WTC11 (cell line): ENCODE measurements at regions not wholly inside any gene's neighbourhood (a gene's known extent, or its start where the extent isn't known, plus 50 kb on each side); places are given as distances from the start of the nearest gene placed in this dataset.
A peak's percentile ranks its signal among the peaks of the same experiment; 100 is the strongest.
"Not testable (repeated sequence)": the region's sequence is repeated elsewhere in the genome, so short reads cannot be mapped to it uniquely, and the experiment has no call there.

Source experiments
- ATAC-seq: fragments of 200-7000 bp; cut with Tn5 transposase; 2 replicates; pipeline ENCODE4 v1.10.0; 2021; ENCODE audit warnings: mild to moderate bottlenecking, moderate library complexity
- CTCF ChIA-PET: fragments of 300-600 bp; sonication (Branson Sonifier 250); formaldehyde crosslinking; loops from one replicate; lab custom pipeline; 2021; ENCODE audit warnings: antibody characterized with exemption; lab: Charles Lee
- POLR2A ChIA-PET: fragments of 350-600 bp; sonication (Branson Sonifier 250); formaldehyde crosslinking; loops from one replicate; lab custom pipeline; 2021; ENCODE audit warnings: antibody characterized with exemption; lab: Charles Lee
- DNase-seq: peaks from one replicate; pipeline ENCODE4 v3.0.0; 2021; ENCODE audit warnings: low spot score
- H3K27ac Mint-ChIP-seq: 2 replicates; pipeline ENCODE4 v1.8.0; 2021; ENCODE audit warnings: mixed read lengths
- H3K27me3 Mint-ChIP-seq: 2 replicates; pipeline ENCODE4 v1.8.0; 2021; ENCODE audit warnings: low read depth, mild to moderate bottlenecking, moderate library complexity, mixed read lengths
- H3K36me3 Mint-ChIP-seq: 2 replicates; pipeline ENCODE4 v1.8.0; 2021; ENCODE audit warnings: mixed read lengths
- H3K4me1 Mint-ChIP-seq: 2 replicates; pipeline ENCODE4 v1.8.0; 2022; ENCODE audit warnings: mixed read lengths
- H3K4me3 Mint-ChIP-seq: 2 replicates; pipeline ENCODE4 v1.8.0; 2021; ENCODE audit warnings: mild to moderate bottlenecking, moderate library complexity, mixed read lengths
- H3K9me3 Mint-ChIP-seq: 2 replicates; pipeline ENCODE4 v1.8.0; 2021; ENCODE audit warnings: mixed read lengths
- TF ChIP-seq, protein P1 (sequence below): fragments of 200-600 bp; IDR thresholded peaks from 2 replicates; pipeline ENCODE4 v1.8.0; 2022; ENCODE audit warnings: antibody characterized with exemption

DNA sequence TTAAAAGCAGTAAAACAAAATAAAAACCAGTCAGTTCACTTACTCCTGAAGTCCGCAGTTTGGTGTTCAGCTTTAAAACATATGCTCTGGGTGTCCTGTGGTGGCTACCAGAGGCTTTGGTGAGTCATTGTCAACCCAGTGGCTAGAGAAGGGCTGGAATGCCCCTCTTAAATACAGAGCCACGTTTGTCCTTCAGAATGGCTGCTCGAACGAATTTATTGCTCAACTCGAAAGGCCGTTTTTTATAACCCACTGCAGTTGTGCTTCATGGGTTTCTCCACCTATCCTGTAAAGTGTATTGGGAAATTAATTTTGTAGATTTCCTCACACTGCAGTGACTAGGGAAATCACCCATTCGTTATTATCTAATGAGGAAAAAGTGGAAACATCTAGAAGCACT is 66.8 kb upstream of the PRSS12 start:
- DNase-seq, H3K4me1 Mint-ChIP-seq, H3K27ac Mint-ChIP-seq, ATAC-seq, POLR2A ChIA-PET, CTCF ChIA-PET, H3K9me3 Mint-ChIP-seq, H3K36me3 Mint-ChIP-seq, H3K4me3 Mint-ChIP-seq, H3K27me3 Mint-ChIP-seq: not testable (repeated sequence)

- H3K9me3 Mint-ChIP-seq, H3K4me3 Mint-ChIP-seq, H3K36me3 Mint-ChIP-seq: not testable (repeated sequence)
- peak overlapping the region; percentile 34 for H3K27ac Mint-ChIP-seq
- TF ChIP-seq, protein P1, sequence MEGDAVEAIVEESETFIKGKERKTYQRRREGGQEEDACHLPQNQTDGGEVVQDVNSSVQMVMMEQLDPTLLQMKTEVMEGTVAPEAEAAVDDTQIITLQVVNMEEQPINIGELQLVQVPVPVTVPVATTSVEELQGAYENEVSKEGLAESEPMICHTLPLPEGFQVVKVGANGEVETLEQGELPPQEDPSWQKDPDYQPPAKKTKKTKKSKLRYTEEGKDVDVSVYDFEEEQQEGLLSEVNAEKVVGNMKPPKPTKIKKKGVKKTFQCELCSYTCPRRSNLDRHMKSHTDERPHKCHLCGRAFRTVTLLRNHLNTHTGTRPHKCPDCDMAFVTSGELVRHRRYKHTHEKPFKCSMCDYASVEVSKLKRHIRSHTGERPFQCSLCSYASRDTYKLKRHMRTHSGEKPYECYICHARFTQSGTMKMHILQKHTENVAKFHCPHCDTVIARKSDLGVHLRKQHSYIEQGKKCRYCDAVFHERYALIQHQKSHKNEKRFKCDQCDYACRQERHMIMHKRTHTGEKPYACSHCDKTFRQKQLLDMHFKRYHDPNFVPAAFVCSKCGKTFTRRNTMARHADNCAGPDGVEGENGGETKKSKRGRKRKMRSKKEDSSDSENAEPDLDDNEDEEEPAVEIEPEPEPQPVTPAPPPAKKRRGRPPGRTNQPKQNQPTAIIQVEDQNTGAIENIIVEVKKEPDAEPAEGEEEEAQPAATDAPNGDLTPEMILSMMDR: peak; percentile 57
- TF ChIP-seq, all 79 proteins: peak for 1; not testable (repeated sequence) for 78
- H3K27me3 Mint-ChIP-seq, POLR2A ChIA-PET, H3K4me1 Mint-ChIP-seq, ATAC-seq: not testable (repeated sequence)
- CTCF ChIA-PET: interaction anchor here (0.6 to 1.5 kb wide), 20 partner anchors 11 to 426 kb away, joined by 3 to 17 read pairs (median 4); partner anchors contain the start of genes METTL14 and PRSS12
- DNase-seq: peak; percentile 82
Measured at GRCh38 chr4:118424062-118424461, 71.3 kb upstream of the PRSS12 start.

DNA sequence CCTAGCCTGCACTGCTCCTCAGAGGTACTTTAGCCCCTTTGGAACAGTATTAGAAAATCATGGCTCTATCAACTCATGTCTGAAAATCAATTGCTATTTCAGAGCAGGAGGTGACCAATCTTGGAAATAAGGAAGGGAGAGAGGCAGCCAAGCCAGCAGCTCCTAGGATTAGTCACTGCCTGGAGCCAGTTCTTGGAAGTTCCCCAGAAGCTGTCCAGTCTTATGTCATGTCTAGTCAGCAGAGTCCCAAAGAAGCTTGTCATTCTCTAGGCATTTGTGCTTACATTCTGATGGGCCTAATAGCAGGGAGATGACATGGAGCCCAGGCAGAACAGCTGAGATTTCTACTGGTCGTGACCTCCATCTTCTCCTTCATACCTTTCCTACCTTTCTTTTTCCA is 76.1 kb upstream of the PRSS12 start:
- H3K36me3 Mint-ChIP-seq, H3K27me3 Mint-ChIP-seq, POLR2A ChIA-PET, H3K27ac Mint-ChIP-seq, H3K4me1 Mint-ChIP-seq, ATAC-seq, H3K4me3 Mint-ChIP-seq, DNase-seq, CTCF ChIA-PET, H3K9me3 Mint-ChIP-seq: not testable (repeated sequence)

- H3K4me1 Mint-ChIP-seq, ATAC-seq, H3K27me3 Mint-ChIP-seq, DNase-seq, H3K36me3 Mint-ChIP-seq, POLR2A ChIA-PET, CTCF ChIA-PET, H3K9me3 Mint-ChIP-seq, H3K27ac Mint-ChIP-seq, H3K4me3 Mint-ChIP-seq: not testable (repeated sequence)
Measured at GRCh38 chr4:118432359-118432758, 79.6 kb upstream of the PRSS12 start.

GRCh38 chr4:118433612-118434375 is 81.0 kb upstream of the PRSS12 start:
- POLR2A ChIA-PET, DNase-seq, H3K4me3 Mint-ChIP-seq, H3K36me3 Mint-ChIP-seq, H3K4me1 Mint-ChIP-seq, H3K27ac Mint-ChIP-seq, H3K27me3 Mint-ChIP-seq, CTCF ChIA-PET, ATAC-seq, H3K9me3 Mint-ChIP-seq: not testable (repeated sequence)

DNA sequence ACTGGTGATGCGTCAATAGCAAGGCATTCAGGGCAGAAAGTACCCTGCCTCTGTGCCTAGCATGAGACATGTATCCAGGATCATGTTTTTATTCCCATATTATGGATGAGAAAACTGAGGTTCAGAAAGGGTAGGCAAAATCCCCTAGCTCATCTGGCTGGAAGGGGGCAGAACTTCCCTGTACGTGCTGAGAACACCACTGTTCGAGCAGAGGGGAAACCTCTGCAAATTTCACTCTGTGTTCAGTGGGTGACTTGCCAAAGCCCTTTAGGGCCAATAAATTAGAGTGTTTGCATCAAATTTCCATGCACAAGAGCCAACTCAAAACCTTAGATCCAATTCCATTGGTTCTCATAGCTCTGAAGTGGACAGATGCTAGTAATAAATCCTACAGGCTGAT is 82.6 kb upstream of the PRSS12 start:
- H3K9me3 Mint-ChIP-seq, H3K27ac Mint-ChIP-seq, CTCF ChIA-PET, ATAC-seq, H3K4me1 Mint-ChIP-seq, H3K27me3 Mint-ChIP-seq, H3K4me3 Mint-ChIP-seq, H3K36me3 Mint-ChIP-seq, POLR2A ChIA-PET, DNase-seq: not testable (repeated sequence)

GRCh38 chr4:118442115-118442837 is 89.5 kb upstream of the PRSS12 start:
- H3K9me3 Mint-ChIP-seq, H3K27ac Mint-ChIP-seq, POLR2A ChIA-PET, H3K4me3 Mint-ChIP-seq, H3K4me1 Mint-ChIP-seq, CTCF ChIA-PET, H3K36me3 Mint-ChIP-seq, H3K27me3 Mint-ChIP-seq, ATAC-seq, DNase-seq: not testable (repeated sequence)

DNA sequence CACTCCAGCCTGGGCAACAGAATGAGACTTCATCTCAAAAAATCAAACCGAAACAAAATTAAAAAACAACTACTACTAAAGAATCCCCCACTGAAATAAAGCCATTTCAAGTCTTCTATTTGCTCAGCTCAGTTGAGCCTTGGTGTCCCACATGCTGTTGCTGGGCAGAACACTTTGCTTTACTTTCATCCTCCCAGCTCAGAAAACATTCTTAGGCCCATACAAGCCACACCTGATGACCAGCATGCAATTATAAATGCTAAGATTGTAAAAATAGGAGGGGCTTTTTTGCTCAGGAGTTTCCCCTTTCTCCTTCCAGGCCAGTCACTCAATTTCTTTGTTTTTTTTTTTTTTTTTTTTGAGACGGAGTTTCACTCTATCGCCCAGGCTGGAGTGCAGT is 94.6 kb upstream of the PRSS12 start:
- ATAC-seq, H3K9me3 Mint-ChIP-seq, H3K27ac Mint-ChIP-seq, H3K4me1 Mint-ChIP-seq, DNase-seq, POLR2A ChIA-PET, H3K27me3 Mint-ChIP-seq, H3K36me3 Mint-ChIP-seq, H3K4me3 Mint-ChIP-seq: not testable (repeated sequence)
- CTCF ChIA-PET: interaction anchor here (0.7 kb wide), 1 partner anchor 124 kb away, joined by 3 read pairs; no protein-coding TSS in a partner anchor

DNA sequence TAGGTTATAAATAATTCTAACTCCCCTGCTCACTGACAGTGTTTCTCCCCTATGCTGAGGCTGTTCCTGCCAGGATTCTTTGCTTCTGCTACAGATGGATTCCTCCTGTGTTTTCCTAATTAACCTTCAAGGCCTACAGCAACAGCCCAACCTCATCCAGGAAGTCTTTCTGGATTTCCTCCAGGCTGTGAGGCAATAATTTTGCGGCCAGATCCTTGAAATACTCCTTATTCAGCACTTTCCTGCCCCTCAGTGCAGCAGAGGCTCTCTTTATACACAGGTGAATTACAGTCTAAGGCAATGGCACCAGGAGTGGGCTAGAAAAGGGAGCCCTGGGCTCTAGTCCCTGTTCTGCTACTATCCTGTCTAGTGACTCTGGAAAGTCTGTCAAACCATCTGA is 102.1 kb upstream of the PRSS12 start:
- H3K27ac Mint-ChIP-seq, H3K4me1 Mint-ChIP-seq, DNase-seq, H3K27me3 Mint-ChIP-seq, ATAC-seq, H3K9me3 Mint-ChIP-seq, CTCF ChIA-PET, POLR2A ChIA-PET, H3K36me3 Mint-ChIP-seq, H3K4me3 Mint-ChIP-seq: not testable (repeated sequence)

DNA sequence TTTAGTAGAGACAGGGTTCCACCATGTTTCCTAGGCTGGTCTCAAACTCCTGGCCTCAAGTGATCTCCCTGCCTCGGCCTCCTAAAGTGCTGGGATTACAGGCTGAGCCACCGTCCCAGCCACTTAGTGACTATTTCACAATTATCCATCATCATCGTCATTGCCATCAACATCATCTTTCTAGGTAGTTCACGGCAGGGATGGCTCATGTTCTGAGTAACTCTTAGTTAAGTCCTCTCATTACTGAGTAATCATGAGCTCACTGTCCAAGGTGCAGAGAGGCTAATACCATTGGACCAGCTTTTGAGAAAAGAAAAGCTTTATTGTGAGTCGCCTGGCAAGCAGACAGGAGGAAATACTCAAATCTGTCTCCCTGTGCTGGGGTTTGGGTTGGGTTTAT is 108.6 kb upstream of the PRSS12 start:
- CTCF ChIA-PET, POLR2A ChIA-PET, H3K36me3 Mint-ChIP-seq, H3K27me3 Mint-ChIP-seq, DNase-seq, H3K4me1 Mint-ChIP-seq, H3K27ac Mint-ChIP-seq, H3K4me3 Mint-ChIP-seq, ATAC-seq, H3K9me3 Mint-ChIP-seq: not testable (repeated sequence)

DNA sequence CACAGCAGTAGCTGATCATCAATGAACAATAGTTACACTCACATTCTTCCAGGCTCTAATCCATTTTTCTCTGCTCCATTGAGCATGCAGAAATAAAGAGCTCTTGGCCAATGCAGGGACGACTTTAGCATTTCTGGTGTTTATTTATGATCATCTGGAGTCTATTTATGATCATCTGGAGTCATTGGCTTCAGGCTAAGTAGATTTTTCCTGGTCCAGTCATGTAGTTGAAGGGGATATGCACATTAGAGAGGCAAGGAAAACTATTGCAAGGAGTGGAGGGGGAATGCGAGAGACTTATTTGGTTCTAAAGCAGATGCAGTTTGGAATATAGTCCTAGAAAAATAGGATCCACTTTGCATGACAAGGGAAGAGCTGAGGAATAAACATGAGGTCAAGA is 113.0 kb upstream of the PRSS12 start:
- POLR2A ChIA-PET, H3K9me3 Mint-ChIP-seq, H3K27ac Mint-ChIP-seq, H3K27me3 Mint-ChIP-seq, H3K4me3 Mint-ChIP-seq, H3K36me3 Mint-ChIP-seq, ATAC-seq, DNase-seq, CTCF ChIA-PET, H3K4me1 Mint-ChIP-seq: not testable (repeated sequence)
